DMS53 treated with DMSO at 0.1 percent for 48 hours (cell line): ENCODE measurements at regions not wholly inside any gene's neighbourhood (a gene's known extent, or its start where the extent isn't known, plus 50 kb on each side); places are given as distances from the start of the nearest gene placed in this dataset.
"Not testable (repeated sequence)": the region's sequence is repeated elsewhere in the genome, so short reads cannot be mapped to it uniquely, and the experiment has no call there.

Experiments
- DNase-seq: peaks from one replicate; lab custom pipeline; 2025; ENCODE audit not compliant: unreplicated experiment; lab: John Stamatoyannopoulos, UW

DNA sequence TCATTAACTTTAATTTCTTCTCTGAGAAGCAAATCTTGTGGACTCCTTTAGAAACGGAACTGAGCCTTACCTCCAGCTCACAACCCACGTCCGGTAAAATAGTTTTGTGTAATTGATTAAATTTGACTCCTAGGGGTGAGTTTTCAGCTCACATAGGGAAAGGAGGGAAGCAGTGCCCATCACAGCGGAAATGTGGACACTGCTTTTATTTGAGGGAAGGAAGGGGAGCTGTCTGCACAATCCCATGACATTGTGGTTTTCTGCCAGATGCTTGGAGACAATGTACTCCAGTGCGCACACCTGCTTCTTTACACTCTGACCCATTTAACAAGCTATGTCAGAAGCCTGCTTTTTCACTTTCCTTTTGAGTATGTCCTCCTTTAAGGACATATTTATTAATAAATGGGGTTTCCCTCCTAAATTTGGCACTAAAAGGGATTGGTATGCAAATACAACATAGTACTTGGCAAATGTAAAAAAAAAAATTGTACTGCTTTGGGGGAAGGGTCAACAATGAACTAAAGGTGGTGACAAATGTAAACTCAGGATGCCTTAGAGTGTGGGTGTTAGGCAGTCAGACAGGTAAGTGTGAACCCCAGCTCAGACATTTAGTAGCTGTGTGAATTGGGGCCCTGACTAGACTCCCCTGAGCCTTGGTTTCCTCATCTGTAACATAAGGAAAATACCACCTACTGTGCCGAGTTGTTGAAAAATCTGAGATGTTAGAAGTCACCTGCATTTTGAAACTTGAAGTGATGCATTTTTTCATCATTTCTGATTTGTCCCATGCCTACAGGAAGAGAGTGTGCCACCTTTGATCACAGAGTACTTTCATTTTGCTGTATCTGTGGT is 90.2 kb upstream of the KLF6 start:
- peak; percentile 41 for DNase-seq

DNA sequence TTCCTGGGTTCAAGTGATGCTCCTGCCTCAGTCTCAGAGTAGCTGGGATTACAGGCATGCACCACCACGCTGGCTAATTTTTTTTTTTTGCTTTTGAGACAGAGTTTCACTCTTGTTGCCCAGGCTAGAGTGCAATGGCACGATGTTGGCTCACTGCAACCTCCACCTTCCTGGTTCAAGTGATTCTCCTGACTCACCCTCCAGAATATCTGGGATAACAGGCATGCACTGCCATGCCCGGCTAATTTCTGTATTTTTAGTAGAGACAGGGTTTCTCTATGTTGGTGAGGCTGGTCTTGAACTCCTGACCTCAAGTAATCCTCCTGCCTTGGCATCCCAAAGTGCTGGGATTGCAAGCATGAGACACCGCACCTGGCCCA is 89.6 kb upstream of the KLF6 start:
- not testable (repeated sequence) for DNase-seq

DNA sequence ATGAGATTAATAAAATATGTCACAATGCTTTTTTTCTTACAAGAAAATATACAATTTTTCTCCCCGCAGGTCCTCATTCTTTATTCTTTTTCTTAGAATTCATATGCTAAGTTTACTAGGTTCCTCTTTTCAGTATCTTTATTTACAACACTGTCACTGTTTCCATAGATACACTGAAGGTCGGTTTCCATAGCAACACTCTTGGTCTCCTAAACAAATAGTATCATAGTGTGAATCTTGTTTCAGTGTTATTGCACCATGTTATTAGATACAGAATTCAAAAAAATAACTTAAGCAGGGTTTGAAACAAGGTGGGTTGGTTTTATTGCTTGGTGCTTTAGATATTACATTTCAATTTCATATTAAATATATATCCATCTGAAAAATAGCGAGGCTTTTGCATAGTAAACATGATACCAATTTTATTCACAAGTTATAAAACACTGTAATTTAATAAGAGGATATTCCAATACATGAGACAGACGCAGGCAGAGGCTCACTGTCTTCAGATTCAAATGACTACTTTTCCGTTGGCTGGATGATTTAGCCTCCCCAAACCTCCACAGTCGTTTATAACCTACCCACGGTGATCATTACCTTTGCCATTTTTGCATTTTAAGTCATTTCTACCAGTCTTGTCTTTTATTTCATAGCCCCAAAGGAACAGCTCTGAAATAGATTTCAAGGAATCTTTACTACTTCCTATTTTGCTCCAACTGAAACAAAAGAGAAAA is 88.9 kb upstream of the KLF6 start:
- DNase-seq: peak; percentile 80

DNA sequence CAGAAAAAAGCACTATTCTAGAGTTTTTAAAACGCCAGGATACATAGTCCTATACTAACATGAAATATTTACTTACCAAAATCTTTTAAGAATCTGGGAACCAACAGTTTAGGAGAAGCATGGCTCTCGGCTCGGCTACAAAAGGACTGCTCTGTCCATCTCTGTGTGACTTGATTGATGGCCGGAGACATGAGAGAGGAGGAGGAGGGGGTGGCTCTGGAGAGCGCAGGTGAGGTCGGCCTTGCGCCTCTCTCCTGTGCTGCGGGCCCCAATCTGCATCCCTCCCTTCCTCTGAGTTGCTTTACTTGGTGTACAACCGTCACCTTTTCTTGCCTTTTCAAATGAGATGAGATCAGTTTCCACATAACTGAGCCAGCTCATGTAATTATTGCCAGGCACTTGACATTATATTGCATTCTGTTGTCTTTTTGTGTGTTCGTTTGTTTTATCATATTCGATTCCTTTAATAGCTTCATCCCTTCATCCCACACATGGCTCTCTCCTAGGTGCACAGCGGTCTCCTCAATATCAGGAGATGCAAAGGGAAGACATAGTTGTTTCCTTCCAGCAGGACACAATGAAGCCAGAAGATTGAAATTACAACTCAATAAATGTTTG is 87.8 kb upstream of the KLF6 start:
- no peak for DNase-seq

DNA sequence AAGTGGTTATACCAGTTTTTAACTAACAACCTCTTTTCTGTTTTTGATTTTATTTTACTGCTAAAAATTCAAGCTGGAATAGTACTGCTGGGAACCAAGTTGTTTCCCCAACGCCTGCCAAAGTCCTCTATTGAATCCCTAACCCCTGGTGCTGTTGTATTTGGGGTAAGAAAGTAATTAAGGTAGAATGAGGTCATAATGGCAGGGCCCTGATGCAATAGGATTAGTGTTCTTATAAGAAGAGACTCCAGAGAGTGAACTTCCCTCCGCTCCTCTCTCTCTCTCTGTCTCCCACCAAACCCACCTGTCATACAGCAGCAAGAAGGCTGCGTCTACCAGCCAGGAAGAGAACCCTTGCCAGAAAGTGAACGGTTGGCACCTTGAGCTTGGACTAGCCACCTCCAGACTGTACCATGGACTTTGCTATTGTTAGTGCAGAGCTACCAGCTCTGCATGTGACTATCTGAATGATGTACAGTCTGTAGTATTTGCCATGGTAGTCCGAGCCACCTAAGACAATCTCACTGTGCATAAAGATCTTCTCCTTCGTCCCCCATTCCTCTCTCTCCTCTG is 86.5 kb upstream of the KLF6 start:
- no peak for DNase-seq

DNA sequence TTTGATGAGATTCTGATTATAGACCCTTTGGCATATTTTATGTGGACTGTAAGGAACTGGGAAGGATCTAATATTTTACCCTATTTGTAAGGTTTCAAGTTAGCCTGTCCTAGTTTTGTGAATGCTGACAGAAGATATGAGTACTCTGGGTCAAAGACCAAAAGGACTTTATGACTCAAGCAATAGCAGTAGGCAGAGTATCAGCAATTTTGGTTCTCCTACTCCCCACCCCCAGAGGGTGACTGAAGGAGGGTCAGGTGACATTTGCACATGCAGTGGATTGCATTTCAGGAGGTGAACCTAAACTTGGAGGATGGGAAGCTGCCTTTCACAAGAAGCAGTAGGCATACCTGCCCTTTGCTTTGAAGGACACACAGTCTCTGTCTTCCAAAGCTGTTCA is 84.0 kb upstream of the KLF6 start:
- no peak for DNase-seq

DNA sequence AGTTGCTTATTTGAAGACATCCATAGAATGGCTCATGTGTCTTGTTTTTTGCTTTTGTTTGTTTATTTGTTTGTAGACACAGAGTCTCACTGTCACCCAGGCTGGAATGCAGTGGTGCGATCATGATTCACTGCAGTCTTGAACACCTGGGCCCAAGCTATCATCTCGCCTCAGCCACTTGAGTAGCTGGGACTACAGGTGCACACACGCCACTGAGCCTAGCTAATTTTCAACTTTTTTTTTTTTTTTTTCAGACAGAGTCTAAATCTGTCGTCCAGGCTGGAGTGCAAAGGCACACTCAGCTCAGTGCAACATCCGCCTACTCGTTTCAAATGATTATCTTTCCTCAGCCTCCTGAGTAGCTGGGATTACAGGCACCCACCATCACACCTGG is 83.3 kb upstream of the KLF6 start:
- no peak for DNase-seq

DNA sequence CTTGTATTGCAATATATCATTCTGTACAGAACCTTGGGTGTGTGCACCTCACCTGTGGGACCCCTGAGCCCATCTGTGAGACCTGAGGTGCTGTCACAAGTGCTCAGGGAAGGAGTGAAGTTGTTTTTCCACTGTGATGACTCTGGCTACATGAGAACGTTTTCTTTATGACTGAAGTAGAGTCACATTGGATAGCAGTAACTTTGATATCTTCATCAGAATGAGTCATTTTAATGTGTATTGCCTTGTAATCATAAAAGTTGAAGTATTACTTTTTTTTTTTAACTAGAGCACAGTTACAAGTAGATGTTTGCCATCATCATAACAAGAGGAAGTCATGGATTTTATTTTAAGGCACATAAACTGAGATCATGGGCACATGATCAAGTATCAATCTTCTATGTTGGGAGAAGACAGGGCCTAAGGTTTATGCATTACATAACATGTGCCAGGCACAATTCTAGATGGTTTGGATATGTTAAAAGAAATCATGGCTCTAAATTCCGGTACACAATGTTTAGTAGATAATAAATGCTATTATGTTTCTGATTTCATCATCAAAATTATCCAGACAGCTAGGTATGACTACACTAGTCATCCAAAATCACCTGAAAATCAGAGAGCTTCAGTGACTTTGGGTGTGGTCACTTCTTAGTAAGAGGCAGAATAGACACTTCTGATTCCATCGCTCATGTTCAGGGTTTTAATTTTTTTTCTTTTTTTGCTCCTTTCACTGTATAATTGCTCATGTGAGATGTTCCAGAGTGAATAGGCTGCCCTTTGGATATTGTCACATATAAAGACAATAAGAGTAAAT is 82.7 kb upstream of the KLF6 start:
- DNase-seq: no peak

DNA sequence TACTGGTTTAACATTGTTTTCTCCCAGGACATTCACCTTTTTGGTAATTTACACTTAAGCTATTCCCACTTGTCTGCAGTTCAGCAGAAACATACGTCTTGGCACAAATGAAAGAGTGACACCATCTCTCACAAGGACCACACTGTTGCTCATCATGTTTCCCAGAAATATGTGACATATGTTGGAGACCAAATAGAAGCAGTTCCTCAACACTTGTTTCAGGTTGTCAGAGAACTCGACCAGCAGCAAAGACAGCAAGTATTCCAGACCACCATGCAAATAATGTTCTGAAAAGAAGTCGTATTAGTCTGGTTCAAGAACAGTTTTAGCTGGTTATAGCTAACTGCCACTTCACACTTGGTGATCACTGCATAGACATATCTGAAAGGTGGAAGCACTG is 81.3 kb upstream of the KLF6 start:
- no peak for DNase-seq

DNA sequence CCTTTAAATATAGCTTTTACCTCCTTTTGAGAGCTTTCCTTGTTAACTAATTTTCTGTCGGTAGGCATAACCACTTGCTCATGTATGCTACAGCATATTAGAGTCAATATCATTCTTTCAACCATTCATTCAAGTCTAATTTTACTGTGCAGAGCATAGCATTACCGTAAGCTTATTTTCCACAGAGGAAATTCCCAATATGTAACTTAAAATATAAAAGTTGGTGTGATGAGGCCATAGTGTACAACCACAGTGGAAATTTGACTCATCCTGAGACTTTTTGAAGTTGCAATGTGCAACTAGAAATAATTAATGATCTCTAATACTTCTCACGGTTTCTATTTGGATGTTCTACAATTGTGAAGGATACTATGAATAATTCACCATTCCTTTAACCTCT is 80.6 kb upstream of the KLF6 start:
- no peak for DNase-seq

DNA sequence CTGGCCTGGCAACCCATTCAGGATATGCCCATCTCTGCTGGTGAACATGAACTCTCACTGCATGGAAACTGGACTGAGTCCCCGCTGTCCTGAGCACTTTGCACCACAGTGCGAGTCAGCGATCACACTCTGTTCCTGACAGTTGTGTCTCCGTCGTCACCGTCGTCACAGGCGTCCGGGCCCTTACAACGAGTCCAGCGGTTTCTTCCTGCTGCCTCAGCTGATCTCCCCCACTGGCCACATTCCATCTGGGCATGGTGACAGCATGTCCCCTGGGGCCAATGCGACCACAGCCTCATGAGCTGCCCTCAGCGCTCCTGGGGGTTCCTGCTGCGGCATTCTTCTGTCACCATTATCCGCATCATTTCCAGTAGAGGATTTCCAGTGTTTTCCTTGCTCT is 76.8 kb upstream of the KLF6 start:
- no peak for DNase-seq

DNA sequence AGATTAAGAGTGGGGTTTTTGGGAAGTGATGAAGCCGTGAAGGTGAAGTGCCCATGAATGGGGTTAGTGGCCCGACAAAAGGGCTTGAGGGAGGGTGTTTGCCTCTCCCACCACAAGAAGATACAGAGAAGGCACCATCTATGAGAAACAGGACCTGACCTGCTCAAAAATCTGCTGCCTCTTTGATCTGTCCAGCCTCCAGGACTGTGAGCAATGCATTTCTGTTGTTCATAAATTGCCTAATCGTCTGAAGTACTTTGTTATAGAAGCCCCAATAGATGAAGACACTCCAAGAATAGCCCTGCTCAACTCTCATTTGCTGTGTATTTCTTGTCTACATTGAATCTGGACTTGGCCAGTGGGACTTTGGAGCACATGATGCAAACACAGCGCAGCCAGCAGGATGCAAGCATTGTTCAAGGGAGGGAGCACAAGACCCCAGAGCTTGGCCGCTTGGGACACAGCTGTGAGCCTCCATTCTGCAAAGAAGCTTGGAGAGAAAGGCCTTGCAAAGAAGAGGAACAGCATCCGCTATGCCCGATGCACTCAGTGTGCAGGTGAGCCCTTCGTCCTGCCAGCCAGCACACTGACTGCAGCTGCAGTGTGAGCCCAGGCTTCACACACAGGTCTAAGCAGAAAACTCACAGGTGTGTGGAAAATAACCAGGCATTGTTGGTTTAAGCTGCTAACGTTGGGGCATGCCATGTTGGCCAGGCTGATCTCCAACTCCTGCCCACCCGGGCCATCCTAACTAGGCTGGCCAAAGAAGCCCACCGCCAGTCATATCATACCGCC is 73.2 kb upstream of the KLF6 start:
- no peak for DNase-seq

DNA sequence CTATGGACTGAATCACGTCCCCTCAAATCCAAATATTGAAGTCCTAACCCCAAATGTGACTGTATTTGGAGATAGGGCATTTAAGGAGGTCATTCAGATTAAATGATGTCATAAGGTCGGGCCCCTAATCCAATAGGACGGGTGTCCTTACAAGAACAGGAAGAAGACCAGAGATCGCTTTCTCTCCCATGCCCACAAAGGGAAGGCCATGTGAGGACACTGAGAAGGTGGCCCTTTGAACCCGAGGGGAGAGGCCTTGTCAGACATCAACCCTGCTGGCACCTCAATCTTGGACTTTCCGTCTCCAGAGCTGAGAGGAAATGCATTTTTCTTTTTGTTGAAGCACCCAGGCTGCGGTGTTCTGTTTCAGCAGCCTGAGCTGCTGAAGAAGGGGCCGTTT is 72.3 kb upstream of the KLF6 start:
- no peak for DNase-seq

DNA sequence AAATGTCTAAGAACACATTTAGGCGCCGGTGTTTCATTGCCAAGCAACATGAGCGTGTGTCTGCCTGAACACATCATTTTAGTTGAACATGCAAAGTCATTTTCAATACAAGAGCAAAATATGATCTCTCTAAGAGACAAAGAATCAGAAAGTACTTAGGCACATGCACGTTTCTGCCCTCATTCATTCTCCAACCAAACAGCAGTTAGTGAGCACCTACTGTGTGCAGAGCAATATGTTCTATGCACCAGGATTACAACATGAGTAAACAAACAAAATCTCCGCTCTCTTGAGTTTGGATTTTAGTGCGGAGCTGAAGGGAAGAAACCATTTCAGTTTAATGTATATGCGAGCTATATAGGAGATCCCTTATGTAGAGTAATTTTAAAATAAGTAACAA is 71.6 kb upstream of the KLF6 start:
- DNase-seq: no peak

DNA sequence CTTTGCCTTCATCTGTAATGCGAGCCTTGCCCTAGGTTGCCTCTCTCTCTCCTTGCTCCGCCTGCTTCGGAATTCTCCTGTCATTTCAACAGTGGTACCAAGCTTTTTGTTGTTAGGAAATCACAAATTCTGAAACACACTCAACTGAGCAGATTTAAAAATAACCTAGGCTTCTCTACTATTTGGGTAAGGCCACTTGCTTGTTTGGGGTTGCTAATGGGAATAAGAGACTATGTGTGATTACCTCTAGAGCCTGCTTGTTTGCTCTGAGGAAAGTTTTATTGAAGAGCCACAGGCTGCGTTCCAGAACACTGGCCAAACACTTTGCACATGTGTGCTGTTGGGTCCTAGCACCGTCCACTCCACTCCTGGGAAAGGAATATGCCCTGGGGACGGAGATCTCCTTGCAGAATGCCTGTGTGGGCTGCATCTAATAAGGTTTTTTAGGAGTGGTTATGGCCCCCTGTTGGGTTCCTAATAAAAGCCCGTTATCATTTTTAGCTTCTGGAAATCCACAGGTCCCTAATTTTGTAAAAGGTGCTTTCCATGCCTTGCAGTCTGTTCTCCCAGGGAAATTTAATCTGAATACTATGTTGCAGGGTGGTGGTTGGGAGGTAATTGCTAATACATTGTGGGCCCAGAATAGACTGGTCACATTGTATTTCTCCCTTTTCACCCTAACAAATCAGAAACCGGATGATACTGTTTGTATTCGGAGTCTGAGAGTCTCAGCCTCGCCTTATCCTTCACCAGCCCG is 68.7 kb upstream of the KLF6 start:
- no peak for DNase-seq

DNA sequence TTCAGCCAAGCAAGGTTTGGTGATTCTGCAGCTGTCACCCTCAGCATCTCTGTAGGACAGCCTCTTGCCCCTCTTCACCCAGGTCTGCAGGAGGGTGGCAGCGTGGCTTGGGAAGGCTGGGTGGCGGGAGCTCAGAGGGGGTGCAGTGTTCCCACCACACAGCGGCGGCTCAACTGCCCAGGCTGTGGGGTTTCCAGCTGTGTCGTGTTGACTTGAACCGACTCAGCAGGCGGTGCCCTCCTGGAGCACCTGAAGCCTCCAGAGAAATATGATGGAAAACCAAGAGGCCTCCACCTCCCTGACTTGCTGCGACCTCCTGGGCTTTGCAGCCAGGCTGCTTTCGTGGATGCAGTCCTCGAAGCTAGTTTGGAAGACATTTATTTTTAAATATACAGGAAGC is 68.0 kb upstream of the KLF6 start:
- no peak for DNase-seq

DNA sequence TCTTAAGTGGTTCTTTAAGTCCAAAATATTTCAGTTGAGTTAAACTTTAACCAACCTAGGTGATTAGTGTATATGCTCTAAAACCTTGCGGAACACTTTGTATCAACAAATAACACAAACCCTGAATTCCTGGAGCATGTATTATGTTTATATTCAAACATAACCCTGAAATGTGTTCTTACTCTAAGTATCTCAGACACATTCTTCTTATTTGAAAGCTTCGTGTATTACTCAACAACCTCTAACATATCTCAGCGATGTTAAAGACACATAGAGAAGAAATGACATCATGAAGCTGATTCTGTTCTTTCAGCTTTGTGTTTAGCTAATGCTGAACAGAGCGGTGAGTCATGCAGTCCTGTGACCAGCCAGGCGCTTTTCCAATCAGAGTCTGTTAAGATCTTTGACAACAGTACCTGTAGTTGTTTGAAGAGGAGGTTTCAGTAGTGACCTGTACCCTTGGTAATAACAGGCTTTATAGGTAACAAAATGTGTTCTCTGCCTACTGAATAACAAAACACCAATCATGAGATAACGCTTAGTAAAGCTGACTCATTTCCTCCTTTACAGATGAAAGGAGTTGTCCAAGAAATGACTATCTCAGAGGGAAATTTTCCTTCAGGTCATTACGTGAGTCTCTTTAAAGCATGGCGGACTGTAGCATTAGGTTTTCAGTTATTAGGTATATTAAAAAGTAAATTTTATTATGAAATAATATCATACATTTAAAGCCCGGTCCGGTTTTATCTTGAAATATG is 67.3 kb upstream of the KLF6 start:
- peak; percentile 99 for DNase-seq

DNA sequence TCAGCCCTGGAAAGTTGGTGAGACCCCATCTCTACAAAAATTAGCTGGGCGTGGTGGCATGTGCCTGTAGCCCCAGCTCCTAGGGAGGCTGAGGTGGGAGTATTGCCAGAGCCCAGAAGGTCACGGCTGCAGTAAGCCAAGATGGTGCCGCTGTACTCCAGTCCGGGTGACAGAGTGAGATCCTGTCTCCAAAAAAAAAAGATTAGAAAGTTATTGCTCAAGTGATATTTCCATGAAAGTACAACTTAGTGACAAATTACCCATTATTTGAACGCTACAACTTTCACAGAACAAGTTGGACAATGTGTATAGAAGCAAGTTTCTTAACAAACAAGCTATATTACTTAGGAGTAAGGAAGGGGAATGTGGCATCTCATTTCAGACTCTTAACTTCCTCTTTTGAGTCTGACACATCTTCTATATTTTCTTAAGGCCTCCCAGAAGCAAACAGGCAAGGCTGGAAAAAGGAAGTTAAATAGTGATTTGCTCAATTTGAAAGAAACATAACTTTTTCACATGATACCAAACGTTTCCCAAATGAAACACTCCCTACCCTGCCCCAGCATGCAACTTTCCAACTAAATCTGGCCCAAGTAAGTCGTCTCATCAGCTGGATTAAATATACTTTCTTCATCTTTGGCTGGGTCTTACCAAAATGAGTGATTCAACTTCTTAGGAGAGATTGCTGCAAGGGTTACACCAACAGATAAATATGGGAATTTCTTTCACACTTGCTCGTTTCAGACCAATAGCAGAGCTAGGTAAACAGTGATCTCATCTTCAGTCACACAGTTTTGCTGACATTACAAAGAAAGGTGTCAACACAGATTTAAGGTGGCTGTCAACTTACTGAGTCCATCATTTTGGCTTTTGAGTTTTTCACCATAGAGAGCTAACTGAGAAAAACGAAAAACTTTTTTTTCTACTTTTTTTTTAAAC is 66.3 kb upstream of the KLF6 start:
- DNase-seq: peak; percentile 50
